ENCODE measurements at regions not wholly inside any gene's neighbourhood (a gene's known extent, or its start where the extent isn't known, plus 50 kb on each side); places are given as distances from the start of the nearest gene placed in this dataset.

DNA sequence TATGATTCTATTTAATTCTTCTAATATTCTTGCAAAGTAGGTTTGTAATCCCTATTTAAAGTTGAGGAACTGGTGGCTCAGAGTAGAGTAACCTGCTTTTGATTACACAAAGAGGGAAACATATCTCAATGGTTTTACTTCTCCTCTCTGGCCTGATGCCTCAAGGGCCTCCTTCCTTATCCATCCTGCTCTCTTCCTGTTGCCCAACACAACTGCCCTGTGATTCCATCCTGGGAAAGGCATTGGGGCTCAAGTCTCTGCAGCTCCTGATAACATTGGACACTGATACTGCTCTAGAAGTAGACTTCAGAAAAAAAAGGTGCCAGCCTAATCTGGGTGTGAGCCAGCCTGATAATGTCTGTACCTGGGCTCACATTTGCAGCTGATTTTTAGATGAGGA, 75.8 kb downstream of the RDH14 start:
- TF ChIP-seq, protein P1, sequence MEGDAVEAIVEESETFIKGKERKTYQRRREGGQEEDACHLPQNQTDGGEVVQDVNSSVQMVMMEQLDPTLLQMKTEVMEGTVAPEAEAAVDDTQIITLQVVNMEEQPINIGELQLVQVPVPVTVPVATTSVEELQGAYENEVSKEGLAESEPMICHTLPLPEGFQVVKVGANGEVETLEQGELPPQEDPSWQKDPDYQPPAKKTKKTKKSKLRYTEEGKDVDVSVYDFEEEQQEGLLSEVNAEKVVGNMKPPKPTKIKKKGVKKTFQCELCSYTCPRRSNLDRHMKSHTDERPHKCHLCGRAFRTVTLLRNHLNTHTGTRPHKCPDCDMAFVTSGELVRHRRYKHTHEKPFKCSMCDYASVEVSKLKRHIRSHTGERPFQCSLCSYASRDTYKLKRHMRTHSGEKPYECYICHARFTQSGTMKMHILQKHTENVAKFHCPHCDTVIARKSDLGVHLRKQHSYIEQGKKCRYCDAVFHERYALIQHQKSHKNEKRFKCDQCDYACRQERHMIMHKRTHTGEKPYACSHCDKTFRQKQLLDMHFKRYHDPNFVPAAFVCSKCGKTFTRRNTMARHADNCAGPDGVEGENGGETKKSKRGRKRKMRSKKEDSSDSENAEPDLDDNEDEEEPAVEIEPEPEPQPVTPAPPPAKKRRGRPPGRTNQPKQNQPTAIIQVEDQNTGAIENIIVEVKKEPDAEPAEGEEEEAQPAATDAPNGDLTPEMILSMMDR (conservative IDR thresholded peaks at IDR 0.05): no peak
- no peak for TF ChIP-seq EZH2 (IDR thresholded peaks at IDR 0.05; ENCODE audit: low read depth)

Data from PC-9 (cell line).